Muscle of leg (tissue), 3 donors: ENCODE measurements at regions not wholly inside any gene's neighbourhood (a gene's known extent, or its start where the extent isn't known, plus 50 kb on each side); places are given as distances from the start of the nearest gene placed in this dataset.

ENCODE experiments used
- DNase-seq: peaks from one replicate; pipeline ENCODE4 v3.0.0; 2013
- H3K27ac ChIP-seq: one replicate; pipeline ENCODE4 v1.5.1; 2013; ENCODE audit warnings: mild to moderate bottlenecking, low read length, control low read depth
- H3K27me3 ChIP-seq: one replicate; pipeline ENCODE4 v1.6.1; 2013; ENCODE audit warnings: low read length; ENCODE audit not compliant: control insufficient read depth, insufficient read depth
- H3K36me3 ChIP-seq: one replicate; pipeline ENCODE4 v1.6.1; 2013; ENCODE audit warnings: low read length; ENCODE audit not compliant: control insufficient read depth, insufficient read depth
- H3K4me1 ChIP-seq: one replicate; pipeline ENCODE4 v1.6.1; 2013; ENCODE audit warnings: low read length; ENCODE audit not compliant: control insufficient read depth, insufficient read depth
- H3K4me3 ChIP-seq: one replicate; pipeline ENCODE4 v1.5.1; 2013; ENCODE audit warnings: low read length, control low read depth
- H3K9me3 ChIP-seq: replicated peaks from 2 replicates; pipeline ENCODE4 v1.6.1; 2013; ENCODE audit warnings: low read depth, low read length; ENCODE audit not compliant: control insufficient read depth
- WGBS: methylation state at CpG from one replicate; pipeline ENCODE4 v1.1.5; 2013; ENCODE audit warnings: missing lambda C conversion rate; ENCODE audit not compliant: insufficient coverage; 5-methylcytosine and 5-hydroxymethylcytosine counted together

GRCh38 chr16:61228371-61228770 lies 807.9 kb downstream of the CDH8 start:
- Histone ChIP-seq H3K4me3 (no peak overlapping the region), H3K27ac (no peak overlapping the region), H3K4me1 (no peaks in the 10 kb centered on the region), H3K27me3 (no peaks in the 10 kb centered on the region), H3K9me3 (no peaks in the 10 kb centered on the region), H3K36me3 (no peaks in the 10 kb centered on the region)
- WGBS, result no CpG with 5 or more reads among the region's 1 CpG
- no peak for DNase-seq

- Histone ChIP-seq H3K9me3 (no peaks in the 10 kb centered on the region), H3K27me3 (no peaks in the 10 kb centered on the region), H3K4me3 (no peak overlapping the region), H3K4me1 (no peaks in the 10 kb centered on the region), H3K36me3 (no peaks in the 10 kb centered on the region), H3K27ac (no peak overlapping the region)
- no peak for DNase-seq
- WGBS, result 43% methylated on average over 1 of the region's 3 CpGs
These were observed 820.6 kb downstream of the CDH8 start for GRCh38 chr16:61215605-61216004.

GRCh38 chr16:61214780-61215179 lies 821.5 kb downstream of the CDH8 start:
- H3K27ac ChIP-seq, result no peak overlapping the region
- no peaks in the 10 kb centered on the region for H3K27me3 ChIP-seq
- WGBS, result 33% methylated on average over 3 of the region's 3 CpGs
- no peaks in the 10 kb centered on the region for H3K9me3 ChIP-seq
- H3K4me3 ChIP-seq, result no peak overlapping the region
- no peaks in the 10 kb centered on the region for H3K4me1 ChIP-seq
- H3K36me3 ChIP-seq, result no peaks in the 10 kb centered on the region
- no peak for DNase-seq

GRCh38 chr16:61210076-61210475 lies 826.2 kb downstream of the CDH8 start:
- no peaks in the 10 kb centered on the region for H3K36me3 ChIP-seq
- no peak for DNase-seq
- no peaks in the 10 kb centered on the region for H3K4me1 ChIP-seq
- H3K27ac ChIP-seq, result no peak overlapping the region
- H3K4me3 ChIP-seq, result no peak overlapping the region
- H3K27me3 ChIP-seq, result no peaks in the 10 kb centered on the region
- no peaks in the 10 kb centered on the region for H3K9me3 ChIP-seq

GRCh38 chr16:61195006-61195405 lies 841.2 kb downstream of the CDH8 start:
- no peak for DNase-seq
- Histone ChIP-seq H3K9me3 (peaks cover 3% of the 10 kb centered on the region), H3K4me3 (no peak overlapping the region), H3K27ac (no peak overlapping the region), H3K27me3 (no peaks in the 10 kb centered on the region), H3K36me3 (no peaks in the 10 kb centered on the region), H3K4me1 (no peaks in the 10 kb centered on the region)

- no peaks in the 10 kb centered on the region for H3K36me3 ChIP-seq
- no peaks in the 10 kb centered on the region for H3K4me1 ChIP-seq
- H3K27me3 ChIP-seq, result no peaks in the 10 kb centered on the region
- H3K27ac ChIP-seq, result no peak overlapping the region
- H3K9me3 ChIP-seq, result peaks cover 3% of the 10 kb centered on the region
- DNase-seq, result no peak
- no peak overlapping the region for H3K4me3 ChIP-seq
These were observed 841.7 kb downstream of the CDH8 start for GRCh38 chr16:61194573-61194972.

- no CpG with 5 or more reads among the region's 1 CpG for WGBS
- Histone ChIP-seq H3K27me3 (no peaks in the 10 kb centered on the region), H3K36me3 (no peaks in the 10 kb centered on the region), H3K4me1 (no peaks in the 10 kb centered on the region), H3K27ac (no peak overlapping the region), H3K4me3 (no peak overlapping the region), H3K9me3 (no peaks in the 10 kb centered on the region)
- no peak for DNase-seq
These were observed 853.8 kb downstream of the CDH8 start for GRCh38 chr16:61182391-61182790.

- Histone ChIP-seq H3K27ac (no peak overlapping the region), H3K4me3 (no peak overlapping the region), H3K27me3 (no peaks in the 10 kb centered on the region), H3K4me1 (no peaks in the 10 kb centered on the region), H3K9me3 (no peaks in the 10 kb centered on the region), H3K36me3 (no peaks in the 10 kb centered on the region)
- WGBS, result 75% methylated on average over 1 of the region's 2 CpGs
- no peak for DNase-seq
These were observed 854.3 kb downstream of the CDH8 start for GRCh38 chr16:61181982-61182381.

- Histone ChIP-seq H3K4me1 (no peaks in the 10 kb centered on the region), H3K27me3 (no peaks in the 10 kb centered on the region), H3K4me3 (no peak overlapping the region), H3K27ac (no peak overlapping the region), H3K36me3 (no peaks in the 10 kb centered on the region), H3K9me3 (peaks cover 2% of the 10 kb centered on the region)
- DNase-seq, result no peak
- WGBS, result no CpG with 5 or more reads among the region's 2 CpGs
These were observed 856.7 kb downstream of the CDH8 start for GRCh38 chr16:61179561-61179960.

GRCh38 chr16:61165797-61166196 lies 870.4 kb downstream of the CDH8 start:
- H3K4me3 ChIP-seq, result no peak overlapping the region
- H3K27me3 ChIP-seq, result no peaks in the 10 kb centered on the region
- H3K36me3 ChIP-seq, result no peaks in the 10 kb centered on the region
- no peak overlapping the region for H3K27ac ChIP-seq
- H3K9me3 ChIP-seq, result peaks cover 3% of the 10 kb centered on the region
- peak; percentile 27 for DNase-seq
- WGBS, result 59% methylated on average over 2 of the region's 3 CpGs
- H3K4me1 ChIP-seq, result no peaks in the 10 kb centered on the region

GRCh38 chr16:61150351-61150750 lies 885.9 kb downstream of the CDH8 start:
- Histone ChIP-seq H3K9me3 (peaks cover 6% of the 10 kb centered on the region), H3K36me3 (no peaks in the 10 kb centered on the region), H3K27ac (no peak overlapping the region), H3K4me3 (no peak overlapping the region), H3K27me3 (no peaks in the 10 kb centered on the region), H3K4me1 (no peaks in the 10 kb centered on the region)
- WGBS, result 80% methylated on average over 4 of the region's 4 CpGs
- no peak for DNase-seq
